ENCODE measurements at regions not wholly inside any gene's neighbourhood (a gene's known extent, or its start where the extent isn't known, plus 50 kb on each side); places are given as distances from the start of the nearest gene placed in this dataset.
"Not testable (repeated sequence)": the region's sequence is repeated elsewhere in the genome, so short reads cannot be mapped to it uniquely, and the experiment has no call there.

DNA sequence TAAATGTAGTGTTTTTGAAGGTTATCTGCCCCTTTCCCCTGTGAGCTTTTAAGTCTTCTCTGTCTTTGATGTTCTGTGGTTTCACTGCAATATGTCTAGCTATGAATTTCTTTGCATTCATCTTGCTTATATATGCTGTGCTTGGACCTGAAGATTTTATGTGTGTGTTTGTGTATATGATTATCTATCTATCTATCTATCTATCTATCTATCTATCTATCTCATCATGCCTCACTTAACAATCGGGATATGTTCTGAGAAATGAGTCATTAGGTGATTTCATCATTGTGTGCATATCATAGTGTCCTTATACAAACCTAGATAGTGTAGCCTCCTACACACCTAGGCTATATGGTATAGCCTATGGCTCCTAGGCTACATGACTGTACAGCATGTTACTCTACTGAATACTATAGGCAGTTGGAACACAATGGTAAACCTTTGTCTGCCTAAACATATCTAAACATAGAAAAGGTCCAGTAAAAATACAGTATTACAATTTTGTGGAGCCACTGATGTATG lies 173.9 kb downstream of the NPIPA7 start:
- TF ChIP-seq, protein P1, sequence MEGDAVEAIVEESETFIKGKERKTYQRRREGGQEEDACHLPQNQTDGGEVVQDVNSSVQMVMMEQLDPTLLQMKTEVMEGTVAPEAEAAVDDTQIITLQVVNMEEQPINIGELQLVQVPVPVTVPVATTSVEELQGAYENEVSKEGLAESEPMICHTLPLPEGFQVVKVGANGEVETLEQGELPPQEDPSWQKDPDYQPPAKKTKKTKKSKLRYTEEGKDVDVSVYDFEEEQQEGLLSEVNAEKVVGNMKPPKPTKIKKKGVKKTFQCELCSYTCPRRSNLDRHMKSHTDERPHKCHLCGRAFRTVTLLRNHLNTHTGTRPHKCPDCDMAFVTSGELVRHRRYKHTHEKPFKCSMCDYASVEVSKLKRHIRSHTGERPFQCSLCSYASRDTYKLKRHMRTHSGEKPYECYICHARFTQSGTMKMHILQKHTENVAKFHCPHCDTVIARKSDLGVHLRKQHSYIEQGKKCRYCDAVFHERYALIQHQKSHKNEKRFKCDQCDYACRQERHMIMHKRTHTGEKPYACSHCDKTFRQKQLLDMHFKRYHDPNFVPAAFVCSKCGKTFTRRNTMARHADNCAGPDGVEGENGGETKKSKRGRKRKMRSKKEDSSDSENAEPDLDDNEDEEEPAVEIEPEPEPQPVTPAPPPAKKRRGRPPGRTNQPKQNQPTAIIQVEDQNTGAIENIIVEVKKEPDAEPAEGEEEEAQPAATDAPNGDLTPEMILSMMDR (conservative IDR thresholded peaks at IDR 0.05; ENCODE audit: low read depth, low read length): not testable (repeated sequence)
- not testable (repeated sequence) for TF ChIP-seq EZH2 (IDR thresholded peaks at IDR 0.05; ENCODE audit: low read length, unreplicated experiment)
